K562 (cell line): ENCODE measurements at regions not wholly inside any gene's neighbourhood (a gene's known extent, or its start where the extent isn't known, plus 50 kb on each side); places are given as distances from the start of the nearest gene placed in this dataset.
A peak's percentile ranks its signal among the peaks of the same experiment; 100 is the strongest.

ENCODE experiments used
- ARID4B ChIP-seq: sonication (generic); formaldehyde crosslinking; IDR thresholded peaks from 2 replicates; pipeline ENCODE4 v1.8.0; 2022; ENCODE audit warnings: mild to moderate bottlenecking, missing genetic modification reagents
- ATF2 ChIP-seq: sonication (generic); formaldehyde crosslinking; IDR thresholded peaks from 2 replicates; pipeline ENCODE4 v1.8.1; 2022; ENCODE audit warnings: missing genetic modification reagents
- GTF2A2 ChIP-seq: IDR thresholded peaks from 2 replicates; pipeline ENCODE4 v1.6.1; 2016; ENCODE audit warnings: mild to moderate bottlenecking, missing genetic modification characterization, missing compliant biosample characterization
- HEY1 ChIP-seq: fragments of 250-450 bp; sonication (Bioruptor Pico); IDR thresholded peaks from 2 replicates; pipeline ENCODE4 v1.5.0; 2020; ENCODE audit warnings: mild to moderate bottlenecking, moderate library complexity, borderline replicate concordance
- MIER1 ChIP-seq: fragments of 450-650 bp; IDR thresholded peaks from 2 replicates; pipeline ENCODE4 v1.6.1; 2016; ENCODE audit warnings: antibody characterized with exemption, mild to moderate bottlenecking, low read depth
- NR3C1 ChIP-seq: sonication (generic); formaldehyde crosslinking; IDR thresholded peaks from 2 replicates; pipeline ENCODE4 v1.8.1; 2022; ENCODE audit warnings: missing genetic modification reagents
- STAT5B ChIP-seq: fragments of 250-450 bp; sonication (Bioruptor Pico); IDR thresholded peaks from 2 replicates; pipeline ENCODE4 v1.8.0; 2021; ENCODE audit warnings: mild to moderate bottlenecking, inconsistent platforms
- TF ChIP-seq, protein P1 (sequence below): fragments of 450-650 bp; IDR thresholded peaks from 2 replicates; pipeline ENCODE4 v1.6.1; 2016; ENCODE audit warnings: mild to moderate bottlenecking, moderate library complexity

- TF ChIP-seq, protein P1, sequence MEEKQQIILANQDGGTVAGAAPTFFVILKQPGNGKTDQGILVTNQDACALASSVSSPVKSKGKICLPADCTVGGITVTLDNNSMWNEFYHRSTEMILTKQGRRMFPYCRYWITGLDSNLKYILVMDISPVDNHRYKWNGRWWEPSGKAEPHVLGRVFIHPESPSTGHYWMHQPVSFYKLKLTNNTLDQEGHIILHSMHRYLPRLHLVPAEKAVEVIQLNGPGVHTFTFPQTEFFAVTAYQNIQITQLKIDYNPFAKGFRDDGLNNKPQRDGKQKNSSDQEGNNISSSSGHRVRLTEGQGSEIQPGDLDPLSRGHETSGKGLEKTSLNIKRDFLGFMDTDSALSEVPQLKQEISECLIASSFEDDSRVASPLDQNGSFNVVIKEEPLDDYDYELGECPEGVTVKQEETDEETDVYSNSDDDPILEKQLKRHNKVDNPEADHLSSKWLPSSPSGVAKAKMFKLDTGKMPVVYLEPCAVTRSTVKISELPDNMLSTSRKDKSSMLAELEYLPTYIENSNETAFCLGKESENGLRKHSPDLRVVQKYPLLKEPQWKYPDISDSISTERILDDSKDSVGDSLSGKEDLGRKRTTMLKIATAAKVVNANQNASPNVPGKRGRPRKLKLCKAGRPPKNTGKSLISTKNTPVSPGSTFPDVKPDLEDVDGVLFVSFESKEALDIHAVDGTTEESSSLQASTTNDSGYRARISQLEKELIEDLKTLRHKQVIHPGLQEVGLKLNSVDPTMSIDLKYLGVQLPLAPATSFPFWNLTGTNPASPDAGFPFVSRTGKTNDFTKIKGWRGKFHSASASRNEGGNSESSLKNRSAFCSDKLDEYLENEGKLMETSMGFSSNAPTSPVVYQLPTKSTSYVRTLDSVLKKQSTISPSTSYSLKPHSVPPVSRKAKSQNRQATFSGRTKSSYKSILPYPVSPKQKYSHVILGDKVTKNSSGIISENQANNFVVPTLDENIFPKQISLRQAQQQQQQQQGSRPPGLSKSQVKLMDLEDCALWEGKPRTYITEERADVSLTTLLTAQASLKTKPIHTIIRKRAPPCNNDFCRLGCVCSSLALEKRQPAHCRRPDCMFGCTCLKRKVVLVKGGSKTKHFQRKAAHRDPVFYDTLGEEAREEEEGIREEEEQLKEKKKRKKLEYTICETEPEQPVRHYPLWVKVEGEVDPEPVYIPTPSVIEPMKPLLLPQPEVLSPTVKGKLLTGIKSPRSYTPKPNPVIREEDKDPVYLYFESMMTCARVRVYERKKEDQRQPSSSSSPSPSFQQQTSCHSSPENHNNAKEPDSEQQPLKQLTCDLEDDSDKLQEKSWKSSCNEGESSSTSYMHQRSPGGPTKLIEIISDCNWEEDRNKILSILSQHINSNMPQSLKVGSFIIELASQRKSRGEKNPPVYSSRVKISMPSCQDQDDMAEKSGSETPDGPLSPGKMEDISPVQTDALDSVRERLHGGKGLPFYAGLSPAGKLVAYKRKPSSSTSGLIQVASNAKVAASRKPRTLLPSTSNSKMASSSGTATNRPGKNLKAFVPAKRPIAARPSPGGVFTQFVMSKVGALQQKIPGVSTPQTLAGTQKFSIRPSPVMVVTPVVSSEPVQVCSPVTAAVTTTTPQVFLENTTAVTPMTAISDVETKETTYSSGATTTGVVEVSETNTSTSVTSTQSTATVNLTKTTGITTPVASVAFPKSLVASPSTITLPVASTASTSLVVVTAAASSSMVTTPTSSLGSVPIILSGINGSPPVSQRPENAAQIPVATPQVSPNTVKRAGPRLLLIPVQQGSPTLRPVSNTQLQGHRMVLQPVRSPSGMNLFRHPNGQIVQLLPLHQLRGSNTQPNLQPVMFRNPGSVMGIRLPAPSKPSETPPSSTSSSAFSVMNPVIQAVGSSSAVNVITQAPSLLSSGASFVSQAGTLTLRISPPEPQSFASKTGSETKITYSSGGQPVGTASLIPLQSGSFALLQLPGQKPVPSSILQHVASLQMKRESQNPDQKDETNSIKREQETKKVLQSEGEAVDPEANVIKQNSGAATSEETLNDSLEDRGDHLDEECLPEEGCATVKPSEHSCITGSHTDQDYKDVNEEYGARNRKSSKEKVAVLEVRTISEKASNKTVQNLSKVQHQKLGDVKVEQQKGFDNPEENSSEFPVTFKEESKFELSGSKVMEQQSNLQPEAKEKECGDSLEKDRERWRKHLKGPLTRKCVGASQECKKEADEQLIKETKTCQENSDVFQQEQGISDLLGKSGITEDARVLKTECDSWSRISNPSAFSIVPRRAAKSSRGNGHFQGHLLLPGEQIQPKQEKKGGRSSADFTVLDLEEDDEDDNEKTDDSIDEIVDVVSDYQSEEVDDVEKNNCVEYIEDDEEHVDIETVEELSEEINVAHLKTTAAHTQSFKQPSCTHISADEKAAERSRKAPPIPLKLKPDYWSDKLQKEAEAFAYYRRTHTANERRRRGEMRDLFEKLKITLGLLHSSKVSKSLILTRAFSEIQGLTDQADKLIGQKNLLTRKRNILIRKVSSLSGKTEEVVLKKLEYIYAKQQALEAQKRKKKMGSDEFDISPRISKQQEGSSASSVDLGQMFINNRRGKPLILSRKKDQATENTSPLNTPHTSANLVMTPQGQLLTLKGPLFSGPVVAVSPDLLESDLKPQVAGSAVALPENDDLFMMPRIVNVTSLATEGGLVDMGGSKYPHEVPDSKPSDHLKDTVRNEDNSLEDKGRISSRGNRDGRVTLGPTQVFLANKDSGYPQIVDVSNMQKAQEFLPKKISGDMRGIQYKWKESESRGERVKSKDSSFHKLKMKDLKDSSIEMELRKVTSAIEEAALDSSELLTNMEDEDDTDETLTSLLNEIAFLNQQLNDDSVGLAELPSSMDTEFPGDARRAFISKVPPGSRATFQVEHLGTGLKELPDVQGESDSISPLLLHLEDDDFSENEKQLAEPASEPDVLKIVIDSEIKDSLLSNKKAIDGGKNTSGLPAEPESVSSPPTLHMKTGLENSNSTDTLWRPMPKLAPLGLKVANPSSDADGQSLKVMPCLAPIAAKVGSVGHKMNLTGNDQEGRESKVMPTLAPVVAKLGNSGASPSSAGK: peak; percentile 55; the same call in 1 of the 2 replicates
- no peak for TF ChIP-seq ATF2 (CRISPR knock-in tag)
- no peak for TF ChIP-seq NR3C1
- TF ChIP-seq GTF2A2: no peak
- no peak for TF ChIP-seq MIER1
- no peak for TF ChIP-seq STAT5B (CRISPR knock-in tag)
- no peak for TF ChIP-seq ARID4B (CRISPR knock-in tag)
- 0 out of 2 replicates have a peak, but pooled peaks have one; percentile 65 for TF ChIP-seq HEY1 (CRISPR knock-in tag)
Observed at GRCh38 chr21:35482933-35483662, 434.0 kb upstream of the RUNX1 start (continued).
